ENCODE measurements at regions not wholly inside any gene's neighbourhood (a gene's known extent, or its start where the extent isn't known, plus 50 kb on each side); places are given as distances from the start of the nearest gene placed in this dataset.

DNA sequence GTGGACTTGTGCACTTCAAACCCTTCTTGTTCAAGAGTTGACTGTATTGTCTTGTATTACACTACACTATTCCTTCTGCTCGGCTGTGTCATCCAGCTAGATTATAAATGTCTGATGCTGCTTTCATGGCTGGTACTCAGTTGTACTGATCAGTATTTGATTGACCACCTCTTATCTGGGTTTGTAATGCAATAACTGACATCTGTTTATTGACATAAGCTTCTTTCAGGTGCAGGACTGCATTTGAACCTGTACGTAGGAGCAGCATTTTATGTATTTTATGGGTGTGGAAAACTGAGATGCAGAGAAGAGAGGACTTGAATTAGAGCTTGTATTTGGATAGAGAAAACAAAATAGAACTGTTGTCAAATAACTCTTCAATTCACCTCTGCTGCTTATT, 309.2 kb downstream of the FGF9 start:
- TF ChIP-seq, protein P1, sequence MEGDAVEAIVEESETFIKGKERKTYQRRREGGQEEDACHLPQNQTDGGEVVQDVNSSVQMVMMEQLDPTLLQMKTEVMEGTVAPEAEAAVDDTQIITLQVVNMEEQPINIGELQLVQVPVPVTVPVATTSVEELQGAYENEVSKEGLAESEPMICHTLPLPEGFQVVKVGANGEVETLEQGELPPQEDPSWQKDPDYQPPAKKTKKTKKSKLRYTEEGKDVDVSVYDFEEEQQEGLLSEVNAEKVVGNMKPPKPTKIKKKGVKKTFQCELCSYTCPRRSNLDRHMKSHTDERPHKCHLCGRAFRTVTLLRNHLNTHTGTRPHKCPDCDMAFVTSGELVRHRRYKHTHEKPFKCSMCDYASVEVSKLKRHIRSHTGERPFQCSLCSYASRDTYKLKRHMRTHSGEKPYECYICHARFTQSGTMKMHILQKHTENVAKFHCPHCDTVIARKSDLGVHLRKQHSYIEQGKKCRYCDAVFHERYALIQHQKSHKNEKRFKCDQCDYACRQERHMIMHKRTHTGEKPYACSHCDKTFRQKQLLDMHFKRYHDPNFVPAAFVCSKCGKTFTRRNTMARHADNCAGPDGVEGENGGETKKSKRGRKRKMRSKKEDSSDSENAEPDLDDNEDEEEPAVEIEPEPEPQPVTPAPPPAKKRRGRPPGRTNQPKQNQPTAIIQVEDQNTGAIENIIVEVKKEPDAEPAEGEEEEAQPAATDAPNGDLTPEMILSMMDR (optimal IDR thresholded peaks at IDR 0.05 in 1 of 3, IDR thresholded peaks at IDR 0.05 in 1 of 3, conservative IDR thresholded peaks at IDR 0.05 in 1 of 3; ENCODE audit: extremely low read depth in 1 of 3, insufficient read depth in 2 of 3, low read length in 3 of 3), result no peak
- no peak for TF ChIP-seq EZH2 (IDR thresholded peaks at IDR 0.05; ENCODE audit: low read length)

Data from keratinocyte (primary cell).